GM12891 (cell line): ENCODE measurements at regions not wholly inside any gene's neighbourhood (a gene's known extent, or its start where the extent isn't known, plus 50 kb on each side); places are given as distances from the start of the nearest gene placed in this dataset.

Experiments used
- POLR2A ChIP-seq: IDR thresholded peaks from 2 replicates; pipeline ENCODE4 v1.6.1; 2011; ENCODE audit warnings: low read depth, low read length, control low read depth
- POLR2AphosphoS5 ChIP-seq: IDR thresholded peaks from 2 replicates; pipeline ENCODE4 v1.6.1; 2011; ENCODE audit warnings: low read depth, low read length, control low read depth
- POU2F2 ChIP-seq: IDR thresholded peaks from 2 replicates; pipeline ENCODE4 v1.6.1; 2011; ENCODE audit warnings: low read depth, mild to moderate bottlenecking, control low read depth, low read length, moderate library complexity
- SPI1 ChIP-seq: IDR thresholded peaks from 2 replicates; pipeline ENCODE4 v1.6.1; 2011; ENCODE audit warnings: low read depth, low read length, control low read depth

DNA sequence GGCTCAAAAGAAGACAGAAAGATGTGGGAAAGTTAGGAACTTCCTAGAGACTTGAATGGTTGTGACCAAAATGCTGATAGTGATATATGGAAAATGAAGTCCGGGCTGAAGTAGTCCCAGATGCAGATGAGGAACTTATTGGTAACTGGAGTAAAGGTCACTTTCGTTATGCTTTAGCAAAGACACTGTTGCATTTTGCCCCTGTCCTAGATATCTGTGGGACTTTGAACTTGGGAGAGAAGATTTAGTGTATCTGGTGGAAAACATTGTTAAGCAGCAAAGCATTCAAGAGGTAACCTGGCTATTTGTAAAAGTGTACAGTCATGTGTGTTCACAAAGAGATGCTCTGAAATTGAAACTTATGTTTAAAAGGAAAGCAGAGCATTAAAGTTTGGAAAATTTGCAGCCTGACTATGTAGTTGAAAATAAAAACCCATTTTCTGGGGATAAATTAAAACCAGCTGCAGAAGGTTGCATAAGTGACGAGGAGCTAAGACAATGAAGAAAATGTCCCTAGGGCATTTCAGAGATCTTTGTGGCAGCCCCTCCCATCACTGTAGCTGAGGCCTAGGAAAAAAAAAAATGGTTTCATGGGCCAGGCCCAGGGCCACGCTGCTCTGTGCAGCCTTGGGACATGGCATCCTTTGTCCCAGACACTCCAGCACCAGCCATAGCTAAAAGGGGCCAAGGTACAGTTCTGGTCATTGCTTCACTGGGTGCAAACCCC lies 1692.2 kb downstream of the HACE1 start:
- TF ChIP-seq SPI1 = no peak
- TF ChIP-seq POLR2A = no peak
- TF ChIP-seq POLR2AphosphoS5 = no peak
- no peak for TF ChIP-seq POU2F2
